GM18867 (cell line): ENCODE measurements at regions not wholly inside any gene's neighbourhood (a gene's known extent, or its start where the extent isn't known, plus 50 kb on each side); places are given as distances from the start of the nearest gene placed in this dataset.
"Not testable (repeated sequence)": the region's sequence is repeated elsewhere in the genome, so short reads cannot be mapped to it uniquely, and the experiment has no call there.

Source experiments
- ATAC-seq: cut with Tn5 transposase; IDR thresholded peaks from one replicate; pipeline ENCODE4 v1.9.1; 2021; ENCODE audit warnings: mild to moderate bottlenecking, moderate library complexity; ENCODE audit not compliant: unreplicated experiment

- no peak for ATAC-seq
Observed at GRCh38 chr2:190005513-190005912, 57.0 kb downstream of the MSTN start.

- ATAC-seq: no peak
Observed at GRCh38 chr2:189999661-190000060, 62.9 kb downstream of the MSTN start.

- ATAC-seq: not testable (repeated sequence)
Observed at GRCh38 chr2:189998665-189999064, 63.9 kb downstream of the MSTN start.

GRCh38 chr2:189997016-189997415, 65.5 kb downstream of the MSTN start:
- no peak for ATAC-seq

- no peak for ATAC-seq
Observed at GRCh38 chr2:189995679-189996078, 66.8 kb downstream of the MSTN start.

- ATAC-seq: no peak
Observed at GRCh38 chr2:189982780-189983394, 79.6 kb downstream of the MSTN start.

GRCh38 chr2:189982087-189982486, 80.4 kb downstream of the MSTN start:
- no peak for ATAC-seq

GRCh38 chr2:189976488-189976887, 86.0 kb downstream of the MSTN start:
- ATAC-seq: not testable (repeated sequence)

GRCh38 chr2:189960346-189960745, 102.2 kb downstream of the MSTN start:
- ATAC-seq: no peak

- no peak for ATAC-seq
Observed at GRCh38 chr2:189959450-189959849, 103.1 kb downstream of the MSTN start.

GRCh38 chr2:189954989-189955388, 107.5 kb downstream of the MSTN start:
- peak; percentile 60 for ATAC-seq

- peak; percentile 91 for ATAC-seq
Observed at GRCh38 chr2:189952536-189953109, 109.9 kb downstream of the MSTN start.

- ATAC-seq: peak; percentile 16
Observed at GRCh38 chr2:189951791-189952535, 110.6 kb downstream of the MSTN start.

GRCh38 chr2:189943009-189943408, 119.5 kb downstream of the MSTN start:
- ATAC-seq: no peak

GRCh38 chr2:189940913-189941312, 121.6 kb downstream of the MSTN start:
- no peak for ATAC-seq

- no peak for ATAC-seq
Observed at GRCh38 chr2:189937691-189938090, 124.8 kb downstream of the MSTN start.

GRCh38 chr2:189933911-189934399, 128.6 kb downstream of the MSTN start:
- ATAC-seq: no peak

- peak; percentile 95 for ATAC-seq
Observed at GRCh38 chr2:189933041-189933440, 129.5 kb downstream of the MSTN start.

- no peak for ATAC-seq
Observed at GRCh38 chr2:189927823-189928222, 134.7 kb downstream of the MSTN start.
